HL-60 (cell line): ENCODE measurements at regions not wholly inside any gene's neighbourhood (a gene's known extent, or its start where the extent isn't known, plus 50 kb on each side); places are given as distances from the start of the nearest gene placed in this dataset.

ENCODE experiments used
- DNase-seq, 2 experiments: peaks; one replicate each; pipeline ENCODE4 v3.0.0-alpha.2; 2010 to 2020; ENCODE audit warnings: low read depth in 1 of 2, low spot score in 1 of 2
- H3K27ac ChIP-seq: fragments of 250-450 bp; sonication (Bioruptor Pico); replicated peaks from 2 replicates; pipeline ENCODE4 v1.5.1; 2020; ENCODE audit warnings: mild to moderate bottlenecking, moderate library complexity
- H3K27me3 ChIP-seq: fragments of 250-450 bp; sonication (Bioruptor Pico); 2 replicates; pipeline ENCODE4 v1.5.1; 2021; ENCODE audit warnings: mild to moderate bottlenecking, moderate library complexity; ENCODE audit not compliant: insufficient read depth, poor library complexity, severe bottlenecking
- H3K4me3 ChIP-seq: replicated peaks from 2 replicates; pipeline ENCODE4 v1.5.1; 2011; ENCODE audit warnings: mild to moderate bottlenecking, control low read depth, low read length; ENCODE audit not compliant: insufficient read depth
- CTCF ChIP-seq: IDR thresholded peaks from one replicate; pipeline ENCODE4 v1.5.1; 2011; ENCODE audit warnings: low read length, control low read depth, inconsistent platforms; ENCODE audit not compliant: insufficient read depth
- GABPA ChIP-seq: IDR thresholded peaks from 2 replicates; pipeline ENCODE4 v1.6.1; 2012; ENCODE audit warnings: low read depth
- POLR2AphosphoS5 ChIP-seq: IDR thresholded peaks from 2 replicates; pipeline ENCODE4 v1.6.1; 2012; ENCODE audit warnings: low read depth
- REST ChIP-seq: IDR thresholded peaks from 2 replicates; pipeline ENCODE4 v1.6.1; 2012; ENCODE audit warnings: low read depth; ENCODE audit not compliant: insufficient replicate concordance
- SPI1 ChIP-seq: IDR thresholded peaks from 2 replicates; pipeline ENCODE4 v1.6.1; 2012; ENCODE audit warnings: low read depth, mild to moderate bottlenecking, borderline replicate concordance

GRCh38 chr10:111885046-111885445 lies 298.5 kb downstream of the GPAM start:
- no peak for DNase-seq
- Histone ChIP-seq H3K4me3 (no peak overlapping the region), H3K27ac (no peak overlapping the region), H3K27me3 (no peaks in the 10 kb centered on the region)
- no peak for TF ChIP-seq CTCF
- no peak for TF ChIP-seq GABPA
- no peak for TF ChIP-seq POLR2AphosphoS5
- TF ChIP-seq SPI1 = no peak
- no peak for TF ChIP-seq REST

GRCh38 chr10:111885919-111886318 lies 297.6 kb downstream of the GPAM start:
- H3K4me3 ChIP-seq = no peak overlapping the region
- H3K27ac ChIP-seq = no peak overlapping the region
- no peak for TF ChIP-seq GABPA
- TF ChIP-seq POLR2AphosphoS5 = no peak
- no peak for TF ChIP-seq REST
- no peak for TF ChIP-seq CTCF
- no peak for TF ChIP-seq SPI1
- no peaks in the 10 kb centered on the region for H3K27me3 ChIP-seq
- DNase-seq = no peak

GRCh38 chr10:111887266-111887665 lies 296.3 kb downstream of the GPAM start:
- DNase-seq = no peak
- Histone ChIP-seq H3K27ac (no peak overlapping the region), H3K27me3 (no peaks in the 10 kb centered on the region), H3K4me3 (no peak overlapping the region)
- TF ChIP-seq POLR2AphosphoS5 = no peak
- no peak for TF ChIP-seq GABPA
- no peak for TF ChIP-seq REST
- TF ChIP-seq SPI1 = no peak
- no peak for TF ChIP-seq CTCF
